ENCODE measurements at regions not wholly inside any gene's neighbourhood (a gene's known extent, or its start where the extent isn't known, plus 50 kb on each side); places are given as distances from the start of the nearest gene placed in this dataset.

GRCh38 chr7:27351786-27352185 lies 109.2 kb downstream of the EVX1 start (continued):
- TF ChIP-seq ATF3 (IDR thresholded peaks at IDR 0.05; ENCODE audit: insufficient read depth, low read depth, low read length) = no peak
- no peak for TF ChIP-seq TAF7 (optimal IDR thresholded peaks at IDR 0.05; ENCODE audit: borderline replicate concordance, low read depth, low read length)
